ENCODE measurements at regions not wholly inside any gene's neighbourhood (a gene's known extent, or its start where the extent isn't known, plus 50 kb on each side); places are given as distances from the start of the nearest gene placed in this dataset.

DNA sequence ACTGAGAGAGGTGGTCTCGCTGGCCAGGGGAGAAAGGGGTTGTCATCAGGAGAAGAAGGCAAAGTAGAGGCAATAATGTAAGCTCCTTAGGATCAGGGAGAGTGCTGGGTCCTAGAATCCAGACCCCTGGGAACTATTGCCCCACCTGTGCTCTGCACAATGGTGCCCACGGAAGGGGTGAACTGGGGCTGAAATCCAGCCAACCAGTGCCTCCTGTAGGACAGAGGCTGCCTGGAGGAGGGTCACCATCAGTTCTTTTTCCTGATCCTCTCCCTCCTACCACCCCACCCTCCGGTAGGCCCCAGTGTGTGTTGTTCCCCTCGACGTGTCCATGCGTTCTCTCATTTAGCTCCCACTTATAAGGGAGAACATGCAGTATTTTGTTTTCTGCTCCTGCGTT lies 52.9 kb upstream of the ATP2B4 start:
- no peaks in the 10 kb centered on the region for H3K36me3 ChIP-seq
- H3K27ac ChIP-seq = no peak overlapping the region
- TF ChIP-seq, protein P1, sequence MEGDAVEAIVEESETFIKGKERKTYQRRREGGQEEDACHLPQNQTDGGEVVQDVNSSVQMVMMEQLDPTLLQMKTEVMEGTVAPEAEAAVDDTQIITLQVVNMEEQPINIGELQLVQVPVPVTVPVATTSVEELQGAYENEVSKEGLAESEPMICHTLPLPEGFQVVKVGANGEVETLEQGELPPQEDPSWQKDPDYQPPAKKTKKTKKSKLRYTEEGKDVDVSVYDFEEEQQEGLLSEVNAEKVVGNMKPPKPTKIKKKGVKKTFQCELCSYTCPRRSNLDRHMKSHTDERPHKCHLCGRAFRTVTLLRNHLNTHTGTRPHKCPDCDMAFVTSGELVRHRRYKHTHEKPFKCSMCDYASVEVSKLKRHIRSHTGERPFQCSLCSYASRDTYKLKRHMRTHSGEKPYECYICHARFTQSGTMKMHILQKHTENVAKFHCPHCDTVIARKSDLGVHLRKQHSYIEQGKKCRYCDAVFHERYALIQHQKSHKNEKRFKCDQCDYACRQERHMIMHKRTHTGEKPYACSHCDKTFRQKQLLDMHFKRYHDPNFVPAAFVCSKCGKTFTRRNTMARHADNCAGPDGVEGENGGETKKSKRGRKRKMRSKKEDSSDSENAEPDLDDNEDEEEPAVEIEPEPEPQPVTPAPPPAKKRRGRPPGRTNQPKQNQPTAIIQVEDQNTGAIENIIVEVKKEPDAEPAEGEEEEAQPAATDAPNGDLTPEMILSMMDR (IDR thresholded peaks at IDR 0.05) = no peak
- H3K9me3 ChIP-seq = no peaks in the 10 kb centered on the region
- ATAC-seq (no peak), DNase-seq (no peak)
- no peak overlapping the region for H3K4me3 ChIP-seq
- H3K4me1 ChIP-seq = no peaks in the 10 kb centered on the region
- no peaks in the 10 kb centered on the region for H3K27me3 ChIP-seq
- intact Hi-C loops (cut with DNase I) = no loop called here

Data from left lung (tissue), 4 donors.